ENCODE measurements at regions not wholly inside any gene's neighbourhood (a gene's known extent, or its start where the extent isn't known, plus 50 kb on each side); places are given as distances from the start of the nearest gene placed in this dataset.

DNA sequence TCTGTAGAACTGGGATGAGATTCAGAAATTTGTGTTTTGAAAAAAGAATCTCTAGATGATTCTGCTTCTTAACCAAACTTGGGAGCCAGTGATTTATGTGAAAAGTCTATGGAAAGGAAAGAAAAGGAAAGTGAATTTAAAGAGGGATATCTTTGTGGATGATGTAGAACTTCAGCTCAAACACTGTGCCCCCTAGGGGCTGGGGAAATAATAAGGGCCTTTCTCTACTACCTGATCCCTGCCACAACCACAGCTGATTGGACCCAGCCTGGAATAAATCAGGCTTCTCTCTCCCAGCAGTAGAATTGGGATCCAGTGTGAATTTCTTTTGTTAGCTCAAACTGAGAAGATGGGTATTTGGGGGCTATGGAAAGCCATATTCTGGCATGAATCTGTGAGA is 155.0 kb downstream of the PRELID2 start:
- no peak for DNase-seq (ENCODE audit: extremely low read depth, low read depth)
- TF ChIP-seq, protein P1, sequence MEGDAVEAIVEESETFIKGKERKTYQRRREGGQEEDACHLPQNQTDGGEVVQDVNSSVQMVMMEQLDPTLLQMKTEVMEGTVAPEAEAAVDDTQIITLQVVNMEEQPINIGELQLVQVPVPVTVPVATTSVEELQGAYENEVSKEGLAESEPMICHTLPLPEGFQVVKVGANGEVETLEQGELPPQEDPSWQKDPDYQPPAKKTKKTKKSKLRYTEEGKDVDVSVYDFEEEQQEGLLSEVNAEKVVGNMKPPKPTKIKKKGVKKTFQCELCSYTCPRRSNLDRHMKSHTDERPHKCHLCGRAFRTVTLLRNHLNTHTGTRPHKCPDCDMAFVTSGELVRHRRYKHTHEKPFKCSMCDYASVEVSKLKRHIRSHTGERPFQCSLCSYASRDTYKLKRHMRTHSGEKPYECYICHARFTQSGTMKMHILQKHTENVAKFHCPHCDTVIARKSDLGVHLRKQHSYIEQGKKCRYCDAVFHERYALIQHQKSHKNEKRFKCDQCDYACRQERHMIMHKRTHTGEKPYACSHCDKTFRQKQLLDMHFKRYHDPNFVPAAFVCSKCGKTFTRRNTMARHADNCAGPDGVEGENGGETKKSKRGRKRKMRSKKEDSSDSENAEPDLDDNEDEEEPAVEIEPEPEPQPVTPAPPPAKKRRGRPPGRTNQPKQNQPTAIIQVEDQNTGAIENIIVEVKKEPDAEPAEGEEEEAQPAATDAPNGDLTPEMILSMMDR (IDR thresholded peaks at IDR 0.05; ENCODE audit: low read depth, low read length) = no peak; the same call in 1 of the 2 replicates

DNA sequence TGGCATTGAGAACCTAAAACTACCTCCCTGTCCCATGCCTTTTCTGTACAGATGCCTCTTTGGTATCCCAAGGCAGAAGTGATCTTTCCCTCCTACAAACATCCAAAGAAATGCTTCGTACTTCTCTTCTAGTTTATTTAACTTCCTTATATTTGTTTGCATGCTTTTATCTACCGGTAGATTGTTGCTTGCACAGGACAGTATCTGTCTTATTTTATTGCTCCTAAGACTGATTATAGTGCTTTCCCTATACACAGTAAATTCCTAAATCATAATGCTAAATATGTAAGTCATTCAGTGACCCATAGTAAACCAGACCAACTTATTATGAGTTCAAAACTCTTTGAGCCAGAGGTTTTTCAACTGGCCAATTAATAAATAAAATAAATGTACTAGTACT is 156.9 kb downstream of the PRELID2 start:
- TF ChIP-seq, protein P1 (IDR thresholded peaks at IDR 0.05; ENCODE audit: low read depth, low read length) = no peak
- DNase-seq (ENCODE audit: extremely low read depth, low read depth) = no peak

DNA sequence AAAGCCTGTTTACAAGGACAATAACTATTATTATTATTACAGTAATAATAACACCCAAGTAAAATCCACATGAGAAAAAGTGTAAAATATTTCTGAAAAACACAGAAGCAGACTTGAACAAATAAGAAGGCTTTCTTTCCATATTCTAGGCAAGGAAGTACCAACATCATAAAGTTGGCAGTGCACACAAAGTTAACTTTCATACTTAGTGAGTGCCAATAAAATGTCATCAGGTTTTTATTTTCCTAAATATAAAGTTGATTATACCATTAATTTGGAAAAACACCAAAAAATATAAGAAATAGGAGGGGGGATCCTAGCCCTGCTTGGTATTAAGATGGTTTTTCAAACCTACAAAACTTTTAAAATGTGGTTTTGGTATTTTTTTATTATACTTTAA is 161.4 kb downstream of the PRELID2 start:
- DNase-seq (ENCODE audit: extremely low read depth, low read depth) = no peak
- TF ChIP-seq, protein P1 (IDR thresholded peaks at IDR 0.05; ENCODE audit: low read depth, low read length) = no peak

DNA sequence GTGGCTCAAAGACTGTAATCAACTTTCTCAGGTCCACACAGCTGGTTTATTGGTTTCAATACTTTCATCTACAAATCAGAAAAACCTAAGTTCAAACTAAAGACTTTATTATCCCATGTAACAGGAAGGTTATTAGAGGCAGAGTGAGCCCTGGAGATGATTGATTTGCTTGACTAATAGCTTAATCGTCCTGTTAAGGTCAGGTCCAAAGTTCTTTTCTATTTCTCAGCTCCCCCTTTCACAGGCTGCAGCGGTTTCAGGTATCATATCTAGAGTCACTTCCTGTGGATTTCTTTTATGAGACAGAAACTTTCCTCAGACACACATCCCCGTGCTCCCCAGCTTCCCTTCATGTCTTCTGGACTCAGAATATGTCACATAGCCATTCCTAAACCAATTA is 166.4 kb downstream of the PRELID2 start:
- DNase-seq (ENCODE audit: extremely low read depth, low read depth) = no peak
- TF ChIP-seq, protein P1 (IDR thresholded peaks at IDR 0.05; ENCODE audit: low read depth, low read length) = no peak

DNA sequence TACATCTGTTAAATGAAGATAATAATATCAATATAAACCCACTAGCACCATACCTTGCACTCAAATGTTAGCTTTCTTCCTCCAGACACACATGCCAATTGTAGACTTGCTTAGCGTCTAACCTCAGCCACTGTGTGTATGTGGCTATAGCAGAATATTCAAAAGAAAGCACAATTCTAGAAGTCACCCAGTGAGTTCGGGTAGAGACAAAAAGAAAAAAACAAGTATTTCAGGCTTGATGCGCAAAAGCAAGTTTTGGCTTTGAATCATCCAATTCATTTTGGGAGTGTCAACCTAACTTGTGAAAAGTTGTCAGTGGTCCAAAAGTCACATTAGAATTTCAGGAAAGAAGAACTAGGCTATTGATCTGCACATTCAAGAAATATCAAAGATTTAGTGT is 167.4 kb downstream of the PRELID2 start:
- DNase-seq (ENCODE audit: extremely low read depth, low read depth) = no peak
- TF ChIP-seq, protein P1 (IDR thresholded peaks at IDR 0.05; ENCODE audit: low read depth, low read length) = no peak

DNA sequence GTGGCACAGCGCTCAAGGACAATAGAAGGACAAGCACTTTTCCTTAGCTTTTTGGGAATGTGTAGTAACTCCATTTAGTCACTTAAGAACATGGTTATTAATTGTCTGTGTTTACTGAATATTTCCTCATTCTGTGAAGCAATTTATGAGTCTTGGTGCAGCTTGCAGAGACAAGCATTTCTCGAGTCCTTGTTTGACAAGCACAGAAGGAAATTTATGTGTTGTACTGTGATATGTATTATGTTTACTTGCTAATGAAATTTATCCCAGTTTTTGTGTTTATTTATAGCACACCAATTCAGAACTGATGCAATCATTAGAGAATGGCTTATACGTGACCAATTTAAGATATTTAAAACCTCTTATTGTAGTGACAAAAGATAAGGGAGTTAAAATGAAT is 168.6 kb downstream of the PRELID2 start:
- TF ChIP-seq, protein P1 (IDR thresholded peaks at IDR 0.05; ENCODE audit: low read depth, low read length) = no peak
- DNase-seq (ENCODE audit: extremely low read depth, low read depth) = no peak

DNA sequence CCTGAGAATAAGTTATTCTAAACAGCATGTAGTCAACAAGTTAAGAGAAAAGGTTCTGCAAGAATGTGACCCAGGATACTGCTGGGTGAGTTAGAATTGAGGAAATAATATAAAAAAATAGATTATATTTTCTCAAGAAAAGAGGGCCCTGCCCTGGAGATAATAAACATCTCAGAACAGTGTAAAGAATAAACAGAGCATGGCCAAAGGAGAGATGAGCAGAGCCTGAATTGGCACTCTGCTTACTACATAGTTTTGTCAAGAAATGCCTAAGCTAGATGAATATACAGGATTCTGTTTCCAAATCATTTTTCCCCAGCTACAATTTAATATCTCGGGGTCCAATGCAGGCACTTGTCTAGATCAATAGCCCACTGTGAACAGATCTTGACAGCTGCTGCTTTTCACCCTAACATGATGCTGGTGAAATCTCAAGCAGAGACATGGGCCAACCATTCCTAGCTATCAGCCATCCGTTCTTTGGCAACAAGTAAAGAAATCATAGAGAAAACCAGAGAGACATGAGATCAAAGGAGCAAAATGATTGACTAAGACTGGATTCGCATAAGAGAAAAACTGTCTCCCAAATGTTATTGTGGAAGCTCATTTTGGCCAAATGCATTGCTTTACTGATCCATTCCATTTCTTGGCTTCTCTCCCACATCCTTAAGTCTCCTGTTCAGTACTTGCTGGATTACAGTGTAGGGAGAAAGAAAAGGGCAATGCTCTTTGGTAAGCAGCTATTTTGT is 173.2 kb downstream of the PRELID2 start:
- TF ChIP-seq, protein P1 (IDR thresholded peaks at IDR 0.05; ENCODE audit: low read depth, low read length) = no peak
- peak; percentile 85 for DNase-seq (ENCODE audit: extremely low read depth, low read depth)

All from AG09319 (cell line).